GM12878 (cell line): ENCODE measurements at regions not wholly inside any gene's neighbourhood (a gene's known extent, or its start where the extent isn't known, plus 50 kb on each side); places are given as distances from the start of the nearest gene placed in this dataset.

Experiments used
- ATAC-seq: fragments of 200-7000 bp; cut with Tn5 transposase; 3 replicates; pipeline ENCODE4 v1.9.1; 2020; ENCODE audit warnings: mild to moderate bottlenecking, moderate library complexity
- BruUV-seq: library from RNA; stranded (reverse); fragments of 400-500 nt; replicated peaks from 2 replicates; lab custom pipeline; 2021; lab: Mats Ljungman, UMichigan
- CTCF ChIA-PET: fragments of 300-600 bp; sonication (Branson Sonifier 250); formaldehyde crosslinking; extraction: SDS; loops from one replicate; lab custom pipeline; 2021; ENCODE audit warnings: inconsistent platforms; lab: Yijun Ruan, JAX
- POLR2A ChIA-PET: fragments of 350-600 bp; formaldehyde crosslinking; extraction: SDS; loops from one replicate; lab custom pipeline; 2021; ENCODE audit warnings: inconsistent platforms; lab: Charles Lee
- RAD21 ChIA-PET: fragments of 300-600 bp; sonication (Branson Sonifier 250); formaldehyde crosslinking; loops from one replicate; lab custom pipeline; 2023; ENCODE audit warnings: antibody characterized with exemption; ENCODE audit not compliant: unreplicated experiment; lab: Charles Lee
- SMC1A ChIA-PET: fragments of 300-600 bp; sonication (Branson Sonifier 250); formaldehyde crosslinking; loops from one replicate; lab custom pipeline; 2023; ENCODE audit not compliant: unreplicated experiment, uncharacterized antibody; lab: Charles Lee
- DNase-seq: peaks from one replicate; pipeline ENCODE4 v3.0.0-alpha.2; 2011; ENCODE audit warnings: low read depth, low spot score
- FAIRE-seq: peaks from 3 replicates; lab custom pipeline; 2011; peaks lifted over from hg19 to GRCh38; lab: Jason Lieb, UNC
- H2AFZ ChIP-seq: 2 replicates; pipeline ENCODE4 v1.6.0; 2011; ENCODE audit warnings: low read depth, low read length, control low read depth; ENCODE audit not compliant: control insufficient read depth
- H3K27ac ChIP-seq: 2 replicates; pipeline ENCODE4 v1.5.1; 2011; ENCODE audit warnings: control low read depth; ENCODE audit not compliant: control insufficient read depth, insufficient read depth
- H3K27me3 ChIP-seq, 2 experiments: replicated peaks in 1 of 2; 2 replicates each; pipeline versions ENCODE4 v1.6.0 to v1.6.1; 2011; ENCODE audit warnings: low read length in 1 of 2; ENCODE audit not compliant: control insufficient read depth in 2 of 2, insufficient read depth in 2 of 2
- H3K36me3 ChIP-seq, 2 experiments: 2 replicates each; pipeline ENCODE4 v1.5.1; 2011; ENCODE audit warnings: low read length in 1 of 2; ENCODE audit not compliant: control insufficient read depth in 2 of 2, insufficient read depth in 2 of 2
- H3K4me1 ChIP-seq: 2 replicates; pipeline ENCODE4 v1.6.1; 2011; ENCODE audit warnings: mild to moderate bottlenecking, low read length, moderate library complexity, mixed read lengths; ENCODE audit not compliant: control insufficient read depth, insufficient read depth
- H3K4me2 ChIP-seq: 2 replicates; pipeline ENCODE4 v1.6.0; 2011; ENCODE audit warnings: control low read depth; ENCODE audit not compliant: control insufficient read depth, insufficient read depth
- H3K4me3 ChIP-seq: fragments of 200-600 bp; sonication (generic); 2 replicates; pipeline ENCODE4 v1.5.1; 2016
- H3K79me2 ChIP-seq: 2 replicates; pipeline ENCODE4 v1.6.0; 2011; ENCODE audit warnings: low read length; ENCODE audit not compliant: control insufficient read depth, insufficient read depth
- H3K9ac ChIP-seq: 2 replicates; pipeline ENCODE4 v1.8.0; 2011; ENCODE audit warnings: low read length, control low read depth, mixed read lengths; ENCODE audit not compliant: control insufficient read depth, insufficient read depth
- H3K9me3 ChIP-seq: replicated peaks from 3 replicates; pipeline ENCODE4 v1.5.1; 2011; ENCODE audit warnings: mild to moderate bottlenecking, low read length; ENCODE audit not compliant: control insufficient read depth, insufficient read depth
- H4K20me1 ChIP-seq: 2 replicates; pipeline ENCODE4 v1.6.0; 2011; ENCODE audit not compliant: control insufficient read depth, insufficient read depth
- CEBPB ChIP-seq, 2 experiments: fragments of 150-350 bp in 1 of 2; IDR thresholded peaks; 2 replicates each; pipeline ENCODE4 v1.6.1; 2012 to 2014; ENCODE audit warnings: low read depth in 2 of 2, low read length in 2 of 2, borderline replicate concordance in 1 of 2, inconsistent platforms in 1 of 2
- RB1 ChIP-seq: fragments of 450-650 bp; formaldehyde crosslinking; IDR thresholded peaks from 2 replicates; pipeline ENCODE4 v1.6.1; 2017; ENCODE audit warnings: mild to moderate bottlenecking, borderline replicate concordance
- RBBP5 ChIP-seq: fragments of 200-600 bp; sonication (generic); conservative IDR thresholded peaks from 2 replicates; pipeline ENCODE4 v1.6.1; 2016
- RUNX3 ChIP-seq: IDR thresholded peaks from 2 replicates; pipeline ENCODE4 v1.6.1; 2012; ENCODE audit warnings: low read length, inconsistent platforms
- SIN3A ChIP-seq: IDR thresholded peaks from 2 replicates; pipeline ENCODE4 v1.6.1; 2012; ENCODE audit warnings: low read depth, low read length, improper control_type of control experiment
- SUPT20H ChIP-seq: IDR thresholded peaks from 2 replicates; pipeline ENCODE4 v1.6.1; 2011; ENCODE audit warnings: low read depth, mild to moderate bottlenecking, low read length, moderate library complexity, borderline replicate concordance; ENCODE audit not compliant: control insufficient read depth
- WGBS: methylation state at CpG from one replicate; pipeline ENCODE4 v1.1.6; 2016; ENCODE audit warnings: low lambda C conversion rate; ENCODE audit not compliant: insufficient replicate concordance, insufficient coverage; ENCODE audit errors: missing lambda C conversion rate; 5-methylcytosine and 5-hydroxymethylcytosine counted together
- in situ Hi-C: fragments of 300-500 bp; cut with MboI; formaldehyde crosslinking; loops from 9 replicates; pipeline ENCODE4 v1.14.3; 2018; ENCODE audit warnings: mixed read lengths
- intact Hi-C: fragments of 100-400 bp; cut with micrococcal nuclease; formaldehyde crosslinking; loops from one replicate; pipeline ENCODE4 v1.14.2; 2022; ENCODE audit not compliant: unreplicated experiment
- TF ChIP-seq, protein P1 (sequence below): IDR thresholded peaks from 2 replicates; pipeline ENCODE4 v1.6.1; 2011; ENCODE audit warnings: low read depth, mild to moderate bottlenecking, low read length, moderate library complexity, borderline replicate concordance; ENCODE audit errors: extremely low read depth
- TF ChIP-seq, protein P2 (sequence below): fragments of 450-650 bp; IDR thresholded peaks from 2 replicates; pipeline ENCODE4 v1.6.1; 2017; ENCODE audit warnings: mild to moderate bottlenecking, moderate library complexity
- TF ChIP-seq, protein P3 (sequence below): IDR thresholded peaks from 2 replicates; pipeline ENCODE4 v1.6.1; 2011; ENCODE audit warnings: mild to moderate bottlenecking, low read depth, low read length, moderate library complexity; ENCODE audit not compliant: insufficient replicate concordance
- TF ChIP-seq, protein P4 (sequence below): IDR thresholded peaks from 2 replicates; pipeline ENCODE4 v1.6.1; 2012; ENCODE audit warnings: low read depth, low read length, improper control_type of control experiment

DNA sequence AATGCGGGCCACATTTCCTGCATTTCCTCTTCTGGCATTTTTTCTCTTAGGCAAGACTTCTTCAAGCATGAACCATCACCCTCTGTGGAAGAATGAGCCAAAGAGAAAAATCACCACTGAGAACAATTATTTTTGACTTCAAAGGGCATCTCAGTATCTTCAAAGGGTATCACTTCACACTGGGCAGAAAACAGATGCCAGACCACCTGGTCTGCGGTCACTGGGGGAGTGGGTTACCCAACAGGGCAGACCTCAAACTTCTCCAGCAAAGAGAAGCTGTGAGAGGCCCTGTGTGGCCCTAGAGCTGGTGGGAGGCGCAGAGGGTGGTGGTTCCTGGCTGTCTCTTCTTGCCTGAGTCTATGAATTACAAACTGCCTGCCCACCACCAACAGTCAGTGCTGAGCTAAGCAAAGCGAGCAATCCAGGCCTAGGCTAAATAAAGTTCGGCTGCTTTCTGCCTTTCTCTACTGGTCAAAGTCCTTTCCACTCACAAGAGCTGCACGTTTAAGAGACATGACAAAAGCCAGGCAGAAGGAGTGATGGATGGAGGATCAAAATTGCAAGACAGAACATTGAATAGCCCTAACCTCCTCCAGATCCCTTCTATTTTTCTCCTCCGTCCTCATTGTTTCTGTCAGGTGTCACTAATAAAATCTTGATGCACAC is 602.7 kb upstream of the CDH5 start:
- no peak overlapping the region for H2AFZ ChIP-seq
- in situ Hi-C loops = no loop called here
- intact Hi-C loops = no loop called here

DNA sequence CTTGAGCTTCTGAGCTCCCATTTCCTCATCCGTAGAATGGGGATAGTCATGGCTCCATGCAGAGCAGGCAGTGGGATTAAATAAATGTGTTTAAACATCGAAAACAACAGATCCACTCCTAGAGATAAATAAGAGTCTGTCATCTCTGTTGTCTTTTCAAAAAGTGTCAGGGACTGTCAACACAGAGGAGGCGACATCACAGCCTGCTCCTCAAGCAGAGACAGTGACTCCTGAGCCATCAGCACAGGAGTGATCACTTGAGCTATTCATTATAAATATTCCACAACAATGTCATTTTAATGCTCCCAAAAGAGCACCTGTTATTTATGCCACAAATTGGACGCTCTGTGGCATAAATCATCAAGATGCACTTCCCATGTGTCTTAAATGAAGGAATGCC is 605.6 kb upstream of the CDH5 start:
- no peaks in the 10 kb centered on the region for H4K20me1 ChIP-seq
- H3K9me3 ChIP-seq = no peaks in the 10 kb centered on the region
- CTCF ChIA-PET = no interaction called here
- H3K79me2 ChIP-seq = no peaks in the 10 kb centered on the region
- H3K4me2 ChIP-seq = no peak overlapping the region
- H3K36me3 ChIP-seq = no peaks in the 10 kb centered on the region
- H3K27ac ChIP-seq = no peak overlapping the region
- no peaks in the 10 kb centered on the region for H3K4me1 ChIP-seq
- ATAC-seq = no peak
- no peaks in the 10 kb centered on the region for H3K27me3 ChIP-seq
- WGBS = 25% methylated on average over 4 of the region's 4 CpGs
- RAD21 ChIA-PET = no interaction called here
- SMC1A ChIA-PET = no interaction called here
- no TSS peak for BruUV-seq
- POLR2A ChIA-PET = no interaction called here
- H3K9ac ChIP-seq = no peak overlapping the region
- H3K4me3 ChIP-seq = no peak overlapping the region
- in situ Hi-C loops = no loop called here
- DNase-seq = no peak
- no peak overlapping the region for H2AFZ ChIP-seq
- intact Hi-C loops = no loop called here
- FAIRE-seq = no peak
- no peak for TF ChIP-seq RBBP5
- TF ChIP-seq, protein P1, sequence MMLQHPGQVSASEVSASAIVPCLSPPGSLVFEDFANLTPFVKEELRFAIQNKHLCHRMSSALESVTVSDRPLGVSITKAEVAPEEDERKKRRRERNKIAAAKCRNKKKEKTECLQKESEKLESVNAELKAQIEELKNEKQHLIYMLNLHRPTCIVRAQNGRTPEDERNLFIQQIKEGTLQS = no peak
- TF ChIP-seq, protein P2, sequence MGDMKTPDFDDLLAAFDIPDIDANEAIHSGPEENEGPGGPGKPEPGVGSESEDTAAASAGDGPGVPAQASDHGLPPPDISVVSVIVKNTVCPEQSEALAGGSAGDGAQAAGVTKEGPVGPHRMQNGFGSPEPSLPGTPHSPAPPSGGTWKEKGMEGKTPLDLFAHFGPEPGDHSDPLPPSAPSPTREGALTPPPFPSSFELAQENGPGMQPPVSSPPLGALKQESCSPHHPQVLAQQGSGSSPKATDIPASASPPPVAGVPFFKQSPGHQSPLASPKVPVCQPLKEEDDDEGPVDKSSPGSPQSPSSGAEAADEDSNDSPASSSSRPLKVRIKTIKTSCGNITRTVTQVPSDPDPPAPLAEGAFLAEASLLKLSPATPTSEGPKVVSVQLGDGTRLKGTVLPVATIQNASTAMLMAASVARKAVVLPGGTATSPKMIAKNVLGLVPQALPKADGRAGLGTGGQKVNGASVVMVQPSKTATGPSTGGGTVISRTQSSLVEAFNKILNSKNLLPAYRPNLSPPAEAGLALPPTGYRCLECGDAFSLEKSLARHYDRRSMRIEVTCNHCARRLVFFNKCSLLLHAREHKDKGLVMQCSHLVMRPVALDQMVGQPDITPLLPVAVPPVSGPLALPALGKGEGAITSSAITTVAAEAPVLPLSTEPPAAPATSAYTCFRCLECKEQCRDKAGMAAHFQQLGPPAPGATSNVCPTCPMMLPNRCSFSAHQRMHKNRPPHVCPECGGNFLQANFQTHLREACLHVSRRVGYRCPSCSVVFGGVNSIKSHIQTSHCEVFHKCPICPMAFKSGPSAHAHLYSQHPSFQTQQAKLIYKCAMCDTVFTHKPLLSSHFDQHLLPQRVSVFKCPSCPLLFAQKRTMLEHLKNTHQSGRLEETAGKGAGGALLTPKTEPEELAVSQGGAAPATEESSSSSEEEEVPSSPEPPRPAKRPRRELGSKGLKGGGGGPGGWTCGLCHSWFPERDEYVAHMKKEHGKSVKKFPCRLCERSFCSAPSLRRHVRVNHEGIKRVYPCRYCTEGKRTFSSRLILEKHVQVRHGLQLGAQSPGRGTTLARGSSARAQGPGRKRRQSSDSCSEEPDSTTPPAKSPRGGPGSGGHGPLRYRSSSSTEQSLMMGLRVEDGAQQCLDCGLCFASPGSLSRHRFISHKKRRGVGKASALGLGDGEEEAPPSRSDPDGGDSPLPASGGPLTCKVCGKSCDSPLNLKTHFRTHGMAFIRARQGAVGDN = no peak
- no peak for TF ChIP-seq SIN3A
- TF ChIP-seq CEBPB (IDR thresholded peaks at IDR 0.05; ENCODE audit: borderline replicate concordance in 1 of 2, low read depth in 2 of 2, low read length in 2 of 2) = no peak
- TF ChIP-seq RB1 = no peak
- TF ChIP-seq, protein P3, sequence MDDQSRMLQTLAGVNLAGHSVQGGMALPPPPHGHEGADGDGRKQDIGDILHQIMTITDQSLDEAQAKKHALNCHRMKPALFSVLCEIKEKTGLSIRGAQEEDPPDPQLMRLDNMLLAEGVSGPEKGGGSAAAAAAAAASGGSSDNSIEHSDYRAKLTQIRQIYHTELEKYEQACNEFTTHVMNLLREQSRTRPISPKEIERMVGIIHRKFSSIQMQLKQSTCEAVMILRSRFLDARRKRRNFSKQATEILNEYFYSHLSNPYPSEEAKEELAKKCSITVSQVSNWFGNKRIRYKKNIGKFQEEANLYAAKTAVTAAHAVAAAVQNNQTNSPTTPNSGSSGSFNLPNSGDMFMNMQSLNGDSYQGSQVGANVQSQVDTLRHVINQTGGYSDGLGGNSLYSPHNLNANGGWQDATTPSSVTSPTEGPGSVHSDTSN = no peak
- TF ChIP-seq, protein P4, sequence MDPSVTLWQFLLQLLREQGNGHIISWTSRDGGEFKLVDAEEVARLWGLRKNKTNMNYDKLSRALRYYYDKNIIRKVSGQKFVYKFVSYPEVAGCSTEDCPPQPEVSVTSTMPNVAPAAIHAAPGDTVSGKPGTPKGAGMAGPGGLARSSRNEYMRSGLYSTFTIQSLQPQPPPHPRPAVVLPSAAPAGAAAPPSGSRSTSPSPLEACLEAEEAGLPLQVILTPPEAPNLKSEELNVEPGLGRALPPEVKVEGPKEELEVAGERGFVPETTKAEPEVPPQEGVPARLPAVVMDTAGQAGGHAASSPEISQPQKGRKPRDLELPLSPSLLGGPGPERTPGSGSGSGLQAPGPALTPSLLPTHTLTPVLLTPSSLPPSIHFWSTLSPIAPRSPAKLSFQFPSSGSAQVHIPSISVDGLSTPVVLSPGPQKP = no peak

More for the DNA sequence above, 602.7 kb upstream of the CDH5 start:
- BruUV-seq = no TSS peak
- H3K27ac ChIP-seq = no peak overlapping the region
- no peaks in the 10 kb centered on the region; the same call in 2 of the 3 replicates for H3K9me3 ChIP-seq
- 6% methylated on average over 7 of the region's 7 CpGs for WGBS
- H3K4me3 ChIP-seq = no peak overlapping the region
- no peaks in the 10 kb centered on the region for H3K79me2 ChIP-seq
- CTCF ChIA-PET = no interaction called here
- ATAC-seq (no peak; the same call in 1 of the 3 replicates), FAIRE-seq (no peak), DNase-seq (no peak)
- no peak overlapping the region for H3K4me2 ChIP-seq
- H3K9ac ChIP-seq = no peak overlapping the region
- no peaks in the 10 kb centered on the region for H4K20me1 ChIP-seq
- SMC1A ChIA-PET = no interaction called here
- RAD21 ChIA-PET = no interaction called here
- no peaks in the 10 kb centered on the region for H3K36me3 ChIP-seq
- POLR2A ChIA-PET = interaction anchor here (0.6 kb wide), 1 partner anchor 70 kb away, joined by 3 read pairs; no protein-coding TSS in a partner anchor
- H3K27me3 ChIP-seq = no peaks in the 10 kb centered on the region
- TF ChIP-seq RUNX3 (peak; percentile 47), SUPT20H (no peak)
- H3K4me1 ChIP-seq = no peaks in the 10 kb centered on the region
